Fibroblast of mammary gland (primary cell): ENCODE measurements at regions not wholly inside any gene's neighbourhood (a gene's known extent, or its start where the extent isn't known, plus 50 kb on each side); places are given as distances from the start of the nearest gene placed in this dataset.

ENCODE experiments used
- DNase-seq: peaks from one replicate; pipeline ENCODE4 v3.0.0-alpha.2; 2010; ENCODE audit warnings: low read depth
- H3K4me3 ChIP-seq: 2 replicates; pipeline ENCODE4 v1.5.1; 2011; ENCODE audit warnings: low read depth, mild to moderate bottlenecking, low read length, moderate library complexity; ENCODE audit not compliant: control insufficient read depth
- TF ChIP-seq, protein P1 (sequence below): conservative IDR thresholded peaks from 2 replicates; pipeline ENCODE4 v1.5.1; 2011; ENCODE audit warnings: low read depth, low read length, inconsistent platforms; ENCODE audit not compliant: control insufficient read depth, insufficient read depth

GRCh38 chr5:116750631-116751580 is 176.3 kb upstream of the SEMA6A start:
- no peak overlapping the region for H3K4me3 ChIP-seq
- TF ChIP-seq, protein P1, sequence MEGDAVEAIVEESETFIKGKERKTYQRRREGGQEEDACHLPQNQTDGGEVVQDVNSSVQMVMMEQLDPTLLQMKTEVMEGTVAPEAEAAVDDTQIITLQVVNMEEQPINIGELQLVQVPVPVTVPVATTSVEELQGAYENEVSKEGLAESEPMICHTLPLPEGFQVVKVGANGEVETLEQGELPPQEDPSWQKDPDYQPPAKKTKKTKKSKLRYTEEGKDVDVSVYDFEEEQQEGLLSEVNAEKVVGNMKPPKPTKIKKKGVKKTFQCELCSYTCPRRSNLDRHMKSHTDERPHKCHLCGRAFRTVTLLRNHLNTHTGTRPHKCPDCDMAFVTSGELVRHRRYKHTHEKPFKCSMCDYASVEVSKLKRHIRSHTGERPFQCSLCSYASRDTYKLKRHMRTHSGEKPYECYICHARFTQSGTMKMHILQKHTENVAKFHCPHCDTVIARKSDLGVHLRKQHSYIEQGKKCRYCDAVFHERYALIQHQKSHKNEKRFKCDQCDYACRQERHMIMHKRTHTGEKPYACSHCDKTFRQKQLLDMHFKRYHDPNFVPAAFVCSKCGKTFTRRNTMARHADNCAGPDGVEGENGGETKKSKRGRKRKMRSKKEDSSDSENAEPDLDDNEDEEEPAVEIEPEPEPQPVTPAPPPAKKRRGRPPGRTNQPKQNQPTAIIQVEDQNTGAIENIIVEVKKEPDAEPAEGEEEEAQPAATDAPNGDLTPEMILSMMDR: no peak
- no peak for DNase-seq

DNA sequence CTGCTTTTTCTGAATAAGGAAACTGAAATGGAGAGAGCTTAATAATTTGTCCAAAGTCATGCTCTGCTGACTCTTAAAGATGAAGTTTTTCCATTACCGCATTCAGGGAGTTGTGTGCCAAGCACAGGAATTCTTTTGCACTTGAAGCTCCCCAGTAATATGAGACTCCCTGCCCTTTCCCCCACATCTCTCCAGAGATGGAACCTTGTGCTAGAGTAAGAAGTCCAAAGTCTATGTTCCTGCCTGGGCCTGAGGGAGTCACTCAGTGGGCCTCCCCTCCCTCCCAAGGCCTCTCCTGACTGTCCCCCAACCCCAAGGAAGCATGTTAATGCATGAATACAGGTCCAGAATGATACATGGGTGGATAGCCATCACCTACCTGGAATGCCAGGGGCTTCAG is 173.3 kb upstream of the SEMA6A start:
- TF ChIP-seq, protein P1: no peak
- H3K4me3 ChIP-seq: no peak overlapping the region
- DNase-seq: peak; percentile 12

DNA sequence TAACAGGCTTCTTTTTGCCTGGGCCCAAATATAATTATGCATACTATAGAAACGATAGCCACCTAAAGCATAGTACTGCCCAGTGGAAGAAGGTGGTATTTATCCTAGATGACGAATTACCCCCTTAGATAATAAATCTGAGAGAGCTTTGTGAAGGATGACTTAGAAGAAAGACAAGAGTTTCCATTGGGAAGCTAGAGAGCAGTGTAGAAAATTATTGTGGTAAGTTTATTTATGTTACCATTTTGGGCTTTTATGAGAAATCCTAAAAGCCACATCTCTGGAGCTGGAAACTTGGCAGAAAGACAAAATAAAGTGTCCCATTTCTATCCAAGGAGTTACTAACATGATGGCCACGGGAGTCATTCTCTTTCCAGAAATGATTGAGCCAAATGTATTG is 172.0 kb upstream of the SEMA6A start:
- TF ChIP-seq, protein P1: no peak
- DNase-seq: no peak
- H3K4me3 ChIP-seq: no peak overlapping the region

- H3K4me3 ChIP-seq: no peak overlapping the region
- DNase-seq: no peak
- TF ChIP-seq, protein P1: no peak
Observed at GRCh38 chr5:116740771-116741170, 166.1 kb upstream of the SEMA6A start.

GRCh38 chr5:116739571-116739970 is 164.9 kb upstream of the SEMA6A start:
- H3K4me3 ChIP-seq: no peak overlapping the region
- TF ChIP-seq, protein P1: no peak
- DNase-seq: peak; percentile 2

DNA sequence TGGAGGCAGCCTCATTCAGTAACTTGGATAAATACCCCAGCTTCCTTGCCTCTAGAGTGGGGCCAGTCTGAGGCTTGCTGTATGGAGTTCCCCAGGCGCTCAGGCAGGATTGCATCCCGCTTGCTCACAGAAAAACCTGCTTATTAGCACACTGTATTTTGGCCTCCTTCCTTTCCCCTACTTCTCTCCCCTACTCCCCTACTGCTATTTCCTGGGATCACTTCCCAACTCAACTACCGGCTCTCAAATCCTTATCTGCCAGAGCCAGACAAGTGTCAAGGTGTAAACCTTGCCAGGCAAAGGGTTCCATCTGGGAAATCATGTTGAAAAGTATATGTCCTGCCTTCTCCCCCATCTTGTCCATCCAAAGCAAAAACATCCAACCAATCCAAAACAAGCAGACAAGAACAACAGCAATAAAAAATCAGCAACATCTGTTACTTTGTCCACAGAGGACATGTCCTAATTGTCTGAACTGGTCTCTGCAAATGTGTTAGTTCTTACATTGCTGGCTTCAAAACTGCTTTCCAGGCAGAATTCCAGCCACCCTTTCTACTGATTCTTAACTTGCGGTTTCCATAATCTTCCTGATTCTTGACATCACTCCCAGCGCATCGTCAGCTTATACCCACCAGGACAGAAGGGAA is 164.1 kb upstream of the SEMA6A start:
- TF ChIP-seq, protein P1: no peak
- H3K4me3 ChIP-seq: no peak overlapping the region
- peak; percentile 4 for DNase-seq
